IMR-90 (cell line): ENCODE measurements at regions not wholly inside any gene's neighbourhood (a gene's known extent, or its start where the extent isn't known, plus 50 kb on each side); places are given as distances from the start of the nearest gene placed in this dataset.

Experiments
- BHLHE40 ChIP-seq: fragments of 150-350 bp; IDR thresholded peaks from 2 replicates; pipeline ENCODE4 v1.6.1; 2016; ENCODE audit warnings: mild to moderate bottlenecking, low read depth, low read length
- CEBPB ChIP-seq: IDR thresholded peaks from 2 replicates; pipeline ENCODE4 v1.6.1; 2012; ENCODE audit warnings: low read depth, low read length, improper control_type of control experiment
- MAFK ChIP-seq: IDR thresholded peaks from 2 replicates; pipeline ENCODE4 v1.6.1; 2012; ENCODE audit warnings: low read depth, low read length, improper control_type of control experiment
- MAZ ChIP-seq: IDR thresholded peaks from 2 replicates; pipeline ENCODE4 v1.6.1; 2012; ENCODE audit warnings: low read depth, mild to moderate bottlenecking, low read length, improper control_type of control experiment, moderate library complexity, borderline replicate concordance
- POLR2A ChIP-seq: IDR thresholded peaks from 2 replicates; pipeline ENCODE4 v1.6.1; 2012; ENCODE audit warnings: mild to moderate bottlenecking, low read depth, low read length
- RAD21 ChIP-seq: IDR thresholded peaks from 2 replicates; pipeline ENCODE4 v1.6.1; 2012; ENCODE audit warnings: low read length, improper control_type of control experiment
- RCOR1 ChIP-seq: IDR thresholded peaks from 2 replicates; pipeline ENCODE4 v1.6.1; 2012; ENCODE audit warnings: mild to moderate bottlenecking, low read length, improper control_type of control experiment; ENCODE audit not compliant: insufficient replicate concordance
- SMC3 ChIP-seq: fragments of 150-350 bp; IDR thresholded peaks from 2 replicates; pipeline ENCODE4 v1.6.1; 2016; ENCODE audit warnings: low read depth, mild to moderate bottlenecking, antibody characterized with exemption, low read length, moderate library complexity
- TF ChIP-seq, protein P1 (sequence below): conservative IDR thresholded peaks from 2 replicates; pipeline ENCODE4 v1.5.1; 2012; ENCODE audit warnings: mild to moderate bottlenecking, low read depth, low read length, improper control_type of control experiment
- TF ChIP-seq, protein P2 (sequence below): fragments of 150-350 bp; IDR thresholded peaks from 2 replicates; pipeline ENCODE4 v1.6.1; 2017; ENCODE audit warnings: mild to moderate bottlenecking, antibody characterized with exemption, low read length, low read depth
- TF ChIP-seq, protein P3 (sequence below): fragments of 150-350 bp; IDR thresholded peaks from 2 replicates; pipeline ENCODE4 v1.6.1; 2016; ENCODE audit warnings: low read depth, mild to moderate bottlenecking, low read length, moderate library complexity, borderline replicate concordance

GRCh38 chr1:208688656-208689315 lies 444.6 kb upstream of the PLXNA2 start:
- TF ChIP-seq RAD21 (no peak), POLR2A (no peak), MAFK (no peak), BHLHE40 (no peak), MAZ (no peak), SMC3 (no peak), CEBPB (no peak), RCOR1 (no peak)
- TF ChIP-seq, protein P1, sequence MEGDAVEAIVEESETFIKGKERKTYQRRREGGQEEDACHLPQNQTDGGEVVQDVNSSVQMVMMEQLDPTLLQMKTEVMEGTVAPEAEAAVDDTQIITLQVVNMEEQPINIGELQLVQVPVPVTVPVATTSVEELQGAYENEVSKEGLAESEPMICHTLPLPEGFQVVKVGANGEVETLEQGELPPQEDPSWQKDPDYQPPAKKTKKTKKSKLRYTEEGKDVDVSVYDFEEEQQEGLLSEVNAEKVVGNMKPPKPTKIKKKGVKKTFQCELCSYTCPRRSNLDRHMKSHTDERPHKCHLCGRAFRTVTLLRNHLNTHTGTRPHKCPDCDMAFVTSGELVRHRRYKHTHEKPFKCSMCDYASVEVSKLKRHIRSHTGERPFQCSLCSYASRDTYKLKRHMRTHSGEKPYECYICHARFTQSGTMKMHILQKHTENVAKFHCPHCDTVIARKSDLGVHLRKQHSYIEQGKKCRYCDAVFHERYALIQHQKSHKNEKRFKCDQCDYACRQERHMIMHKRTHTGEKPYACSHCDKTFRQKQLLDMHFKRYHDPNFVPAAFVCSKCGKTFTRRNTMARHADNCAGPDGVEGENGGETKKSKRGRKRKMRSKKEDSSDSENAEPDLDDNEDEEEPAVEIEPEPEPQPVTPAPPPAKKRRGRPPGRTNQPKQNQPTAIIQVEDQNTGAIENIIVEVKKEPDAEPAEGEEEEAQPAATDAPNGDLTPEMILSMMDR: no peak
- TF ChIP-seq, protein P2, sequence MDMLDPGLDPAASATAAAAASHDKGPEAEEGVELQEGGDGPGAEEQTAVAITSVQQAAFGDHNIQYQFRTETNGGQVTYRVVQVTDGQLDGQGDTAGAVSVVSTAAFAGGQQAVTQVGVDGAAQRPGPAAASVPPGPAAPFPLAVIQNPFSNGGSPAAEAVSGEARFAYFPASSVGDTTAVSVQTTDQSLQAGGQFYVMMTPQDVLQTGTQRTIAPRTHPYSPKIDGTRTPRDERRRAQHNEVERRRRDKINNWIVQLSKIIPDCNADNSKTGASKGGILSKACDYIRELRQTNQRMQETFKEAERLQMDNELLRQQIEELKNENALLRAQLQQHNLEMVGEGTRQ: no peak
- TF ChIP-seq, protein P3, sequence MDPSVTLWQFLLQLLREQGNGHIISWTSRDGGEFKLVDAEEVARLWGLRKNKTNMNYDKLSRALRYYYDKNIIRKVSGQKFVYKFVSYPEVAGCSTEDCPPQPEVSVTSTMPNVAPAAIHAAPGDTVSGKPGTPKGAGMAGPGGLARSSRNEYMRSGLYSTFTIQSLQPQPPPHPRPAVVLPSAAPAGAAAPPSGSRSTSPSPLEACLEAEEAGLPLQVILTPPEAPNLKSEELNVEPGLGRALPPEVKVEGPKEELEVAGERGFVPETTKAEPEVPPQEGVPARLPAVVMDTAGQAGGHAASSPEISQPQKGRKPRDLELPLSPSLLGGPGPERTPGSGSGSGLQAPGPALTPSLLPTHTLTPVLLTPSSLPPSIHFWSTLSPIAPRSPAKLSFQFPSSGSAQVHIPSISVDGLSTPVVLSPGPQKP: no peak
